CD4-positive, alpha-beta memory T cell (primary cell): ENCODE measurements at regions not wholly inside any gene's neighbourhood (a gene's known extent, or its start where the extent isn't known, plus 50 kb on each side); places are given as distances from the start of the nearest gene placed in this dataset.

ENCODE experiments used
- CTCF ChIA-PET: fragments of 350-600 bp; sonication (Branson Sonifier 250); formaldehyde crosslinking; loops from one replicate; lab custom pipeline; 2021; ENCODE audit warnings: inconsistent platforms; ENCODE audit not compliant: partially characterized antibody; lab: Charles Lee
- POLR2A ChIA-PET: fragments of 350-600 bp; sonication (Branson Sonifier 250); formaldehyde crosslinking; loops from one replicate; lab custom pipeline; 2021; ENCODE audit not compliant: partially characterized antibody; lab: Charles Lee
- DNase-seq, 5 donors: peaks; one replicate each; pipeline versions ENCODE4 v3.0.0 to v3.0.0-alpha.2; 2020 to 2022; ENCODE audit warnings: mixed read lengths in 1 of 5
- H3K27ac ChIP-seq: one replicate; pipeline ENCODE4 v1.7.0; 2013; ENCODE audit warnings: low read depth, low read length
- H3K27me3 ChIP-seq: 2 replicates; pipeline ENCODE4 v1.7.0; 2013; ENCODE audit warnings: mild to moderate bottlenecking, low read length, moderate library complexity; ENCODE audit not compliant: insufficient read depth
- H3K36me3 ChIP-seq: 2 replicates; pipeline ENCODE4 v1.7.0; 2013; ENCODE audit warnings: mild to moderate bottlenecking, low read length, moderate library complexity; ENCODE audit not compliant: insufficient read depth
- H3K4me1 ChIP-seq: 2 replicates; pipeline ENCODE4 v1.7.0; 2013; ENCODE audit warnings: mild to moderate bottlenecking, low read length, moderate library complexity; ENCODE audit not compliant: insufficient read depth
- H3K4me3 ChIP-seq, 2 donors: one replicate each; pipeline ENCODE4 v1.7.0; 2013; ENCODE audit warnings: low read length in 2 of 2, mild to moderate bottlenecking in 1 of 2
- H3K9me3 ChIP-seq, 2 donors: one replicate each; pipeline ENCODE4 v1.7.0; 2013; ENCODE audit warnings: low read length in 2 of 2, control low read depth in 1 of 2; ENCODE audit not compliant: control insufficient read depth in 1 of 2
- H3K27ac Mint-ChIP-seq, 7 donors: one replicate each; pipeline ENCODE4 v1.8.0; 2020 to 2021; ENCODE audit warnings: mixed read lengths in 7 of 7, mild to moderate bottlenecking in 6 of 7, inconsistent platforms in 3 of 7, moderate library complexity in 3 of 7
- H3K27me3 Mint-ChIP-seq, 2 donors: one replicate each; pipeline ENCODE4 v1.8.0; 2020 to 2021; ENCODE audit warnings: mixed read lengths in 2 of 2
- H3K36me3 Mint-ChIP-seq, 2 donors: one replicate each; pipeline ENCODE4 v1.8.0; 2020 to 2021; ENCODE audit warnings: mixed read lengths in 2 of 2, inconsistent platforms in 1 of 2, mild to moderate bottlenecking in 1 of 2
- H3K4me1 Mint-ChIP-seq, 4 donors: one replicate each; pipeline ENCODE4 v1.8.0; 2020 to 2021; ENCODE audit warnings: mixed read lengths in 4 of 4, mild to moderate bottlenecking in 1 of 4
- H3K4me3 Mint-ChIP-seq, 8 donors: one replicate each; pipeline ENCODE4 v1.8.0; 2020 to 2021; ENCODE audit warnings: mixed read lengths in 8 of 8, mild to moderate bottlenecking in 7 of 8, moderate library complexity in 6 of 8, inconsistent platforms in 3 of 8
- H3K9me3 Mint-ChIP-seq, 8 donors: one replicate each; pipeline ENCODE4 v1.8.0; 2020 to 2021; ENCODE audit warnings: mixed read lengths in 8 of 8, mild to moderate bottlenecking in 5 of 8, inconsistent platforms in 3 of 8, moderate library complexity in 1 of 8
- intact Hi-C: fragments of 100-400 bp; cut with micrococcal nuclease; formaldehyde crosslinking; loops from one replicate; pipeline ENCODE4 v1.15.1; 2023

- Histone ChIP-seq H3K4me1 (no peaks in the 10 kb centered on the region), H3K4me3 (no peak overlapping the region), H3K27me3 (no peaks in the 10 kb centered on the region), H3K27ac (no peak overlapping the region), H3K36me3 (no peaks in the 10 kb centered on the region), H3K9me3 (no peaks in the 10 kb centered on the region)
- Mint-ChIP-seq H3K9me3 (peaks cover 0 to 2% (median 0%) of the 10 kb centered on the region in 8 donors), H3K4me1 (no peaks in the 10 kb centered on the region), H3K27ac (no peak overlapping the region), H3K4me3 (no peak overlapping the region), H3K27me3 (no peaks in the 10 kb centered on the region), H3K36me3 (no peaks in the 10 kb centered on the region)
- DNase-seq: no peak
- intact Hi-C loops: no loop called here
- ChIA-PET CTCF (no interaction called here), POLR2A (no interaction called here)
These were observed 803.3 kb downstream of the DIPK2A start for GRCh38 chr3:144774897-144775296.

GRCh38 chr3:144775551-144775950, 803.9 kb downstream of the DIPK2A start:
- Mint-ChIP-seq H3K4me1 (no peaks in the 10 kb centered on the region), H3K36me3 (no peaks in the 10 kb centered on the region), H3K9me3 (peaks cover 0 to 2% (median 0%) of the 10 kb centered on the region in 8 donors), H3K4me3 (no peak overlapping the region), H3K27ac (no peak overlapping the region), H3K27me3 (no peaks in the 10 kb centered on the region)
- Histone ChIP-seq H3K4me1 (no peaks in the 10 kb centered on the region), H3K4me3 (no peak overlapping the region), H3K9me3 (no peaks in the 10 kb centered on the region), H3K27ac (no peak overlapping the region), H3K36me3 (no peaks in the 10 kb centered on the region), H3K27me3 (no peaks in the 10 kb centered on the region)
- CTCF ChIA-PET: no interaction called here
- POLR2A ChIA-PET: no interaction called here
- intact Hi-C loops: no loop called here
- no peak for DNase-seq

GRCh38 chr3:144777906-144778305, 806.3 kb downstream of the DIPK2A start:
- Histone ChIP-seq H3K9me3 (no peaks in the 10 kb centered on the region), H3K4me3 (no peak overlapping the region), H3K27ac (no peak overlapping the region), H3K36me3 (no peaks in the 10 kb centered on the region), H3K4me1 (no peaks in the 10 kb centered on the region), H3K27me3 (no peaks in the 10 kb centered on the region)
- DNase-seq: no peak
- Mint-ChIP-seq H3K27me3 (no peaks in the 10 kb centered on the region), H3K4me3 (no peak overlapping the region), H3K36me3 (no peaks in the 10 kb centered on the region), H3K27ac (no peak overlapping the region), H3K9me3 (peaks cover 0 to 2% (median 0%) of the 10 kb centered on the region in 8 donors), H3K4me1 (no peaks in the 10 kb centered on the region)
- intact Hi-C loops: no loop called here
- ChIA-PET CTCF (no interaction called here), POLR2A (no interaction called here)

GRCh38 chr3:144791034-144791433, 819.4 kb downstream of the DIPK2A start:
- no peak for DNase-seq

GRCh38 chr3:144801890-144802289, 830.3 kb downstream of the DIPK2A start:
- H3K4me1 ChIP-seq: no peaks in the 10 kb centered on the region
- H3K9me3 Mint-ChIP-seq: peaks cover 0 to 6% (median under 1%) of the 10 kb centered on the region in 8 donors
- no peak overlapping the region for H3K27ac ChIP-seq
- H3K27me3 Mint-ChIP-seq: no peaks in the 10 kb centered on the region
- no peaks in the 10 kb centered on the region for H3K36me3 Mint-ChIP-seq
- no peaks in the 10 kb centered on the region for H3K9me3 ChIP-seq
- no peaks in the 10 kb centered on the region for H3K4me1 Mint-ChIP-seq
- POLR2A ChIA-PET: no interaction called here
- no peak overlapping the region for H3K4me3 ChIP-seq
- no peaks in the 10 kb centered on the region for H3K36me3 ChIP-seq
- DNase-seq: no peak
- CTCF ChIA-PET: no interaction called here
- no peak overlapping the region for H3K4me3 Mint-ChIP-seq
- intact Hi-C loops: no loop called here
- H3K27me3 ChIP-seq: no peaks in the 10 kb centered on the region
- no peak overlapping the region for H3K27ac Mint-ChIP-seq

More at GRCh38 chr3:144791034-144791433, 819.4 kb downstream of the DIPK2A start:
- POLR2A ChIA-PET: no interaction called here
- H3K36me3 Mint-ChIP-seq: no peaks in the 10 kb centered on the region
- no peak overlapping the region for H3K27ac Mint-ChIP-seq
- H3K4me3 Mint-ChIP-seq: no peak overlapping the region
- Histone ChIP-seq H3K4me3 (no peak overlapping the region), H3K9me3 (no peaks in the 10 kb centered on the region), H3K27me3 (no peaks in the 10 kb centered on the region), H3K36me3 (no peaks in the 10 kb centered on the region), H3K27ac (no peak overlapping the region), H3K4me1 (no peaks in the 10 kb centered on the region)
- intact Hi-C loops: no loop called here
- no peaks in the 10 kb centered on the region for H3K27me3 Mint-ChIP-seq
- CTCF ChIA-PET: no interaction called here
- H3K9me3 Mint-ChIP-seq: peaks cover 0 to 7% (median under 1%) of the 10 kb centered on the region in 8 donors
- H3K4me1 Mint-ChIP-seq: no peaks in the 10 kb centered on the region

GRCh38 chr3:144809380-144809779, 837.8 kb downstream of the DIPK2A start:
- Histone ChIP-seq H3K27me3 (no peaks in the 10 kb centered on the region), H3K27ac (no peak overlapping the region), H3K9me3 (no peaks in the 10 kb centered on the region), H3K4me3 (no peak overlapping the region), H3K36me3 (no peaks in the 10 kb centered on the region), H3K4me1 (no peaks in the 10 kb centered on the region)
- POLR2A ChIA-PET: no interaction called here
- Mint-ChIP-seq H3K9me3 (peaks cover 0 to 3% (median 0%) of the 10 kb centered on the region in 8 donors), H3K4me1 (no peaks in the 10 kb centered on the region), H3K36me3 (no peaks in the 10 kb centered on the region), H3K4me3 (no peak overlapping the region), H3K27me3 (no peaks in the 10 kb centered on the region), H3K27ac (no peak overlapping the region)
- DNase-seq: no peak
- intact Hi-C loops: no loop called here
- CTCF ChIA-PET: no interaction called here

GRCh38 chr3:144810160-144810559, 838.5 kb downstream of the DIPK2A start:
- intact Hi-C loops: no loop called here
- H3K27ac Mint-ChIP-seq: no peak overlapping the region
- ChIA-PET CTCF (no interaction called here), POLR2A (no interaction called here)
- H3K9me3 Mint-ChIP-seq: peaks cover 0 to 3% (median 0%) of the 10 kb centered on the region in 8 donors
- Histone ChIP-seq H3K4me3 (no peak overlapping the region), H3K27me3 (no peaks in the 10 kb centered on the region), H3K27ac (no peak overlapping the region), H3K4me1 (no peaks in the 10 kb centered on the region), H3K36me3 (no peaks in the 10 kb centered on the region), H3K9me3 (no peaks in the 10 kb centered on the region)
- H3K27me3 Mint-ChIP-seq: no peaks in the 10 kb centered on the region
- no peak overlapping the region for H3K4me3 Mint-ChIP-seq
- no peaks in the 10 kb centered on the region for H3K36me3 Mint-ChIP-seq
- DNase-seq: no peak
- no peaks in the 10 kb centered on the region for H3K4me1 Mint-ChIP-seq

GRCh38 chr3:144815655-144816054, 844.0 kb downstream of the DIPK2A start:
- H3K36me3 Mint-ChIP-seq: no peaks in the 10 kb centered on the region
- no peak for DNase-seq
- no peak overlapping the region for H3K27ac Mint-ChIP-seq
- CTCF ChIA-PET: no interaction called here
- H3K4me1 Mint-ChIP-seq: no peaks in the 10 kb centered on the region
- H3K27me3 Mint-ChIP-seq: no peaks in the 10 kb centered on the region
- no peaks in the 10 kb centered on the region for H3K4me1 ChIP-seq
- H3K4me3 Mint-ChIP-seq: no peak overlapping the region
- no peaks in the 10 kb centered on the region for H3K9me3 ChIP-seq
- H3K27ac ChIP-seq: no peak overlapping the region
- H3K27me3 ChIP-seq: no peaks in the 10 kb centered on the region
- POLR2A ChIA-PET: no interaction called here
- no peaks in the 10 kb centered on the region for H3K36me3 ChIP-seq
- peaks cover 0 to 1% (median 0%) of the 10 kb centered on the region in 8 donors for H3K9me3 Mint-ChIP-seq
- H3K4me3 ChIP-seq: no peak overlapping the region
- intact Hi-C loops: no loop called here
